Endodermal cell (in vitro differentiated cells): ENCODE measurements at regions not wholly inside any gene's neighbourhood (a gene's known extent, or its start where the extent isn't known, plus 50 kb on each side); places are given as distances from the start of the nearest gene placed in this dataset.

Experiments
- DNase-seq: peaks from one replicate; pipeline ENCODE4 v3.0.0-alpha.2; 2017
- H3K27ac ChIP-seq: 2 replicates; pipeline ENCODE4 v1.5.1; 2013; ENCODE audit warnings: mild to moderate bottlenecking, low read depth, low read length, moderate library complexity
- H3K27me3 ChIP-seq: 2 replicates; pipeline ENCODE4 v1.6.1; 2013; ENCODE audit warnings: mild to moderate bottlenecking, low read length, moderate library complexity; ENCODE audit not compliant: insufficient read depth, control insufficient read depth, poor library complexity, severe bottlenecking
- H3K36me3 ChIP-seq: 2 replicates; pipeline ENCODE4 v1.7.0; 2013; ENCODE audit warnings: mild to moderate bottlenecking, low read length, moderate library complexity; ENCODE audit not compliant: control insufficient read depth, insufficient read depth
- H3K4me1 ChIP-seq: one replicate; pipeline ENCODE4 v1.7.0; 2013; ENCODE audit warnings: low read length; ENCODE audit not compliant: control insufficient read depth, insufficient read depth
- H3K4me3 ChIP-seq: 2 replicates; pipeline ENCODE4 v1.5.1; 2013; ENCODE audit warnings: mild to moderate bottlenecking, low read length, moderate library complexity
- H3K9ac ChIP-seq: 2 replicates; pipeline ENCODE4 v1.6.1; 2013; ENCODE audit warnings: mild to moderate bottlenecking, low read length, moderate library complexity; ENCODE audit not compliant: poor library complexity, severe bottlenecking; ENCODE audit errors: extremely low read depth
- H3K9me3 ChIP-seq: 2 replicates; pipeline ENCODE4 v1.6.1; 2013; ENCODE audit warnings: mild to moderate bottlenecking, low read length, moderate library complexity; ENCODE audit not compliant: control insufficient read depth
- H3K27ac Mint-ChIP-seq: 2 replicates; pipeline ENCODE4 v1.8.0; 2020; ENCODE audit warnings: mixed read lengths
- H3K27me3 Mint-ChIP-seq: 2 replicates; pipeline ENCODE4 v1.8.0; 2021; ENCODE audit warnings: mild to moderate bottlenecking, mixed read lengths; ENCODE audit not compliant: insufficient read depth
- H3K36me3 Mint-ChIP-seq: 2 replicates; pipeline ENCODE4 v1.8.0; 2020; ENCODE audit warnings: low read depth, mixed read lengths
- H3K4me1 Mint-ChIP-seq: 2 replicates; pipeline ENCODE4 v1.8.0; 2020; ENCODE audit warnings: mixed read lengths
- H3K4me3 Mint-ChIP-seq: 2 replicates; pipeline ENCODE4 v1.8.0; 2020; ENCODE audit warnings: mild to moderate bottlenecking, moderate library complexity, mixed read lengths
- H3K9me3 Mint-ChIP-seq: 2 replicates; pipeline ENCODE4 v1.8.0; 2020; ENCODE audit warnings: mild to moderate bottlenecking, mixed read lengths
- CTCF ChIP-seq: fragments of 200-600 bp; sonication (generic); conservative IDR thresholded peaks from 2 replicates; pipeline ENCODE4 v1.5.0; 2021; ENCODE audit warnings: antibody characterized with exemption, mild to moderate bottlenecking
- whole genome bisulfite sequencing, 2 experiments: methylation state at CpG; one replicate each; pipeline versions ENCODE4 v1.1.5 to v1.1.7; 2013; ENCODE audit warnings: missing lambda C conversion rate in 2 of 2, mixed read lengths in 1 of 2; ENCODE audit not compliant: insufficient coverage in 1 of 2, insufficient read length in 1 of 2; 5-methylcytosine and 5-hydroxymethylcytosine counted together

- no peak overlapping the region for H3K9ac ChIP-seq
- Mint-ChIP-seq H3K4me1 (peaks cover 2% of the 10 kb centered on the region), H3K4me3 (no peak overlapping the region), H3K9me3 (no peaks in the 10 kb centered on the region), H3K27ac (no peak overlapping the region), H3K36me3 (no peaks in the 10 kb centered on the region), H3K27me3 (no peaks in the 10 kb centered on the region)
- no peaks in the 10 kb centered on the region for H3K4me1 ChIP-seq
- no peak for TF ChIP-seq CTCF
- no peaks in the 10 kb centered on the region for H3K36me3 ChIP-seq
- H3K4me3 ChIP-seq: no peak overlapping the region
- 87% methylated on average over 3 of the region's 3 CpGs; no CpG with 5 or more reads in 1 of the 2 experiments for WGBS, 2 experiments
- no peak overlapping the region for H3K27ac ChIP-seq
- no peak for DNase-seq
- no peaks in the 10 kb centered on the region for H3K27me3 ChIP-seq
- no peaks in the 10 kb centered on the region for H3K9me3 ChIP-seq
Measured at GRCh38 chr7:126361183-126361582, 891.6 kb downstream of the GRM8 start.

GRCh38 chr7:126339813-126340212 lies 912.9 kb downstream of the GRM8 start:
- H3K27me3 ChIP-seq: no peaks in the 10 kb centered on the region
- no peak overlapping the region for H3K4me3 ChIP-seq
- no peaks in the 10 kb centered on the region for H3K9me3 ChIP-seq
- no peak for TF ChIP-seq CTCF
- Mint-ChIP-seq H3K4me3 (no peak overlapping the region), H3K36me3 (no peaks in the 10 kb centered on the region), H3K9me3 (peaks cover 3% of the 10 kb centered on the region), H3K27ac (no peak overlapping the region), H3K27me3 (no peaks in the 10 kb centered on the region), H3K4me1 (peaks cover 8% of the 10 kb centered on the region)
- no peaks in the 10 kb centered on the region for H3K36me3 ChIP-seq
- DNase-seq: no peak
- no peak overlapping the region for H3K27ac ChIP-seq
- no peak overlapping the region for H3K9ac ChIP-seq
- no peaks in the 10 kb centered on the region for H3K4me1 ChIP-seq
- WGBS, 2 experiments: 93 to 100% methylated on average over 1 to 4 of the region's 4 CpGs

GRCh38 chr7:126305671-126306070 lies 947.1 kb downstream of the GRM8 start:
- no peaks in the 10 kb centered on the region for H3K9me3 Mint-ChIP-seq
- H3K4me3 Mint-ChIP-seq: no peak overlapping the region
- H3K36me3 Mint-ChIP-seq: no peaks in the 10 kb centered on the region
- Histone ChIP-seq H3K27ac (no peak overlapping the region), H3K9ac (no peak overlapping the region), H3K36me3 (no peaks in the 10 kb centered on the region), H3K4me1 (no peaks in the 10 kb centered on the region), H3K27me3 (no peaks in the 10 kb centered on the region), H3K4me3 (no peak overlapping the region), H3K9me3 (no peaks in the 10 kb centered on the region)
- no peak for TF ChIP-seq CTCF
- WGBS, 2 experiments: no CpG with 5 or more reads among the region's 1 CpG
- no peak for DNase-seq
- H3K27me3 Mint-ChIP-seq: no peaks in the 10 kb centered on the region
- no peak overlapping the region for H3K27ac Mint-ChIP-seq
- H3K4me1 Mint-ChIP-seq: peaks cover 4% of the 10 kb centered on the region
